ENCODE measurements at regions not wholly inside any gene's neighbourhood (a gene's known extent, or its start where the extent isn't known, plus 50 kb on each side); places are given as distances from the start of the nearest gene placed in this dataset.

DNA sequence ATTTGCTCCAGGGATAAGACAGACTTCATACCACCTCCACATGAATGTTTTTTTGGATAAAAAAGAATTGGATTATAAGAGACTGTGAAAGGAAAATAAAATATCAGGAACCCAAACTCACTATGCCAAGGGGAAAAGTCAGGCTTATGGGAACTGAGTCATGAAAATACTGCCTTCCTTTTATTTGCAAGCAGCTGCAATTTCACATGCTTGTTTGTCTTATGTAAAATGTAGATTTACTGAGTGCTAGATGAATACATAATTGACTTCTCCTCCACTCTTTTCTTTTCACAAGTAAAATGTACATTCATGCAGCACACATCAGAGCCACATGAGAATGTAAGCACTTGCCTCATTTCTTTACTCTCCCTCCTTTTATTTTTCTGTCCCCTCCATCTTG is 940.8 kb upstream of the MBL2 start:
- H3K4me1 ChIP-seq (ENCODE audit: insufficient read depth, low read length): no peaks in the 10 kb centered on the region
- Mint-ChIP-seq H3K27ac (no peak overlapping the region), H3K9me3 (peaks cover 7 to 47% (median 9%) of the 10 kb centered on the region in 5 donors), H3K4me3 (no peak overlapping the region), H3K4me1 (no peaks in the 10 kb centered on the region), H3K36me3 (no peaks in the 10 kb centered on the region), H3K27me3 (no peaks in the 10 kb centered on the region)
- no peaks in the 10 kb centered on the region for H3K27me3 ChIP-seq (ENCODE audit: insufficient read depth, low read length, poor library complexity, severe bottlenecking)
- no peaks in the 10 kb centered on the region for H3K36me3 ChIP-seq (ENCODE audit: insufficient read depth, low read length)
- ChIA-PET POLR2A (no interaction called here), CTCF (no interaction called here)
- DNase-seq: no peak
- H3K4me3 ChIP-seq (ENCODE audit: low read length): no peak overlapping the region
- H3K9me3 ChIP-seq (ENCODE audit: low read length): no peaks in the 10 kb centered on the region
- H3K27ac ChIP-seq (ENCODE audit: low read depth, low read length): no peak overlapping the region

- H3K4me3 Mint-ChIP-seq: no peak overlapping the region
- peaks cover 9 to 29% (median 12%) of the 10 kb centered on the region in 5 donors for H3K9me3 Mint-ChIP-seq
- Histone ChIP-seq H3K4me1 (ENCODE audit: insufficient read depth, low read length) (no peaks in the 10 kb centered on the region), H3K36me3 (ENCODE audit: insufficient read depth, low read length) (no peaks in the 10 kb centered on the region), H3K9me3 (ENCODE audit: low read length) (no peaks in the 10 kb centered on the region), H3K4me3 (ENCODE audit: low read length) (no peak overlapping the region), H3K27ac (ENCODE audit: low read depth, low read length) (no peak overlapping the region), H3K27me3 (ENCODE audit: insufficient read depth, low read length, poor library complexity, severe bottlenecking) (no peaks in the 10 kb centered on the region)
- no peak for DNase-seq
- H3K36me3 Mint-ChIP-seq: peaks cover 0 to 2% (median 0%) of the 10 kb centered on the region in 3 donors
- ChIA-PET CTCF (no interaction called here), POLR2A (no interaction called here)
- H3K27me3 Mint-ChIP-seq: no peaks in the 10 kb centered on the region
- no peak overlapping the region for H3K27ac Mint-ChIP-seq
- no peaks in the 10 kb centered on the region for H3K4me1 Mint-ChIP-seq
Observed at GRCh38 chr10:53702489-53702888, 929.9 kb upstream of the MBL2 start.

DNA sequence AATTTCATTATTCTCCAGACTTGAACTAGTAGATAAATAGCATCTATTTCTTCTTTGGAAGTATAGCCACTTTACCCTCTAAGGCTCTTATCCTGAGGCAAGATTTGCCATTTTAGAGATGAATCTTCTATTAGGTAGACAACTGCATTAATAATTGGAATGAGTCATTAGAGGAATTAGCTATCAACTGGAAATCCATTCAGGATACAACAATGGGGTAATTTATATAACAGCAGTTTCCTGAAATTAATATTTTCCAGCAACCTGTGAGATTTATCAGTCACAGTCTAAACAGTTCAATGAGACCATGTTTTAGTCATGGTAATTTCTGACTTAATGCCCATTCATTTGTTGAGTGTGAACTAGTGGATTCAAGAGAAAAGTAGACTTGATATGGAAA is 928.6 kb upstream of the MBL2 start:
- H3K36me3 ChIP-seq (ENCODE audit: insufficient read depth, low read length): no peaks in the 10 kb centered on the region
- no peak for DNase-seq
- CTCF ChIA-PET: no interaction called here
- Mint-ChIP-seq H3K36me3 (peaks cover 0 to 2% (median 0%) of the 10 kb centered on the region in 3 donors), H3K9me3 (peaks cover 7 to 24% (median 10%) of the 10 kb centered on the region in 5 donors), H3K27ac (no peak overlapping the region), H3K4me1 (no peaks in the 10 kb centered on the region), H3K27me3 (no peaks in the 10 kb centered on the region), H3K4me3 (no peak overlapping the region)
- no peak overlapping the region for H3K4me3 ChIP-seq (ENCODE audit: low read length)
- H3K27ac ChIP-seq (ENCODE audit: low read depth, low read length): no peak overlapping the region
- H3K9me3 ChIP-seq (ENCODE audit: low read length): no peaks in the 10 kb centered on the region
- POLR2A ChIA-PET: no interaction called here
- no peaks in the 10 kb centered on the region for H3K4me1 ChIP-seq (ENCODE audit: insufficient read depth, low read length)
- H3K27me3 ChIP-seq (ENCODE audit: insufficient read depth, low read length, poor library complexity, severe bottlenecking): no peaks in the 10 kb centered on the region

DNA sequence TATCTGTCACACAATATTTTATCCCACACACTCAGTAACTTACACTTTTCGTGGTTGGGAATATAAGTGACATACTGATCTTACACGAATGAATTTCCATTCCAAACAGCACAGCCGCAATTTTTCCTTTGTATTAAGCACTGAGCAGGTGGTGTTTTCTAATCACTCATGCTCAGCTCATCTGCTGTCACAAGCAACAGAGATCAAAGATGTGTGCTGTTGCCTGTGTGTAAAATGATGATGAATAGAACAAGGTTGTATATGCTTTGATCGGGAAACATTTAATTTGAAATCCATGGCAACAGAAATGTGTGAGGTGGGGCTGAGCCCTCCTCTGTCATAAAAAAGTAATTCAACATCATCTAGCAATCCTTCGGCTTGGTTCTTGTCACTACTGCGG is 927.7 kb upstream of the MBL2 start:
- Histone ChIP-seq H3K4me3 (ENCODE audit: low read length) (no peak overlapping the region), H3K4me1 (ENCODE audit: insufficient read depth, low read length) (no peaks in the 10 kb centered on the region), H3K36me3 (ENCODE audit: insufficient read depth, low read length) (no peaks in the 10 kb centered on the region), H3K27me3 (ENCODE audit: insufficient read depth, low read length, poor library complexity, severe bottlenecking) (no peaks in the 10 kb centered on the region), H3K27ac (ENCODE audit: low read depth, low read length) (no peak overlapping the region), H3K9me3 (ENCODE audit: low read length) (no peaks in the 10 kb centered on the region)
- no peak overlapping the region for H3K4me3 Mint-ChIP-seq
- peaks cover 3 to 21% (median 10%) of the 10 kb centered on the region in 5 donors for H3K9me3 Mint-ChIP-seq
- peaks cover 0 to 2% (median 0%) of the 10 kb centered on the region in 3 donors for H3K36me3 Mint-ChIP-seq
- no peaks in the 10 kb centered on the region for H3K27me3 Mint-ChIP-seq
- no peaks in the 10 kb centered on the region for H3K4me1 Mint-ChIP-seq
- POLR2A ChIA-PET: no interaction called here
- no peak for DNase-seq
- H3K27ac Mint-ChIP-seq: no peak overlapping the region
- CTCF ChIA-PET: no interaction called here

DNA sequence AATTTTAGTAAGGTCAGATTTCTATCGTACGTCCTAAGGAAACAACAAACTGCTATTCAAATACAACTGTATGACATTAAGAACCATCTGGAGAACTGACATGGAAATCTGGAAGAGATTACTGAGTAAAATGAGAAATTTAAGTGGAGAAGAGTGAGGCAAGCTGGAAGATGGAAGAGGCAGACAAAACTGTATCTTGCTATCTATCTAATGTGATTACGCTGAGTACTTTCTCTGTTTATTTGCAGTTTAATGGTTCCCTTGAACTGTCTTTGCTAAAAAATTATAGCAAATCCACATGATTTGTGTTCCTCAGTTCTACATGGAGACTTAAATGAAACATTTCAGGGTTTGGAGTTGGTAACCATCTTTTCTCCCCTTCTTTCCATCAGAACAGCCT is 927.1 kb upstream of the MBL2 start:
- H3K27me3 Mint-ChIP-seq: no peaks in the 10 kb centered on the region
- POLR2A ChIA-PET: no interaction called here
- Histone ChIP-seq H3K4me1 (ENCODE audit: insufficient read depth, low read length) (no peaks in the 10 kb centered on the region), H3K27ac (ENCODE audit: low read depth, low read length) (no peak overlapping the region), H3K27me3 (ENCODE audit: insufficient read depth, low read length, poor library complexity, severe bottlenecking) (no peaks in the 10 kb centered on the region), H3K9me3 (ENCODE audit: low read length) (no peaks in the 10 kb centered on the region), H3K4me3 (ENCODE audit: low read length) (no peak overlapping the region), H3K36me3 (ENCODE audit: insufficient read depth, low read length) (no peaks in the 10 kb centered on the region)
- H3K4me3 Mint-ChIP-seq: no peak overlapping the region
- peaks cover 3 to 18% (median 10%) of the 10 kb centered on the region in 5 donors for H3K9me3 Mint-ChIP-seq
- peaks cover 0 to 2% (median 0%) of the 10 kb centered on the region in 3 donors for H3K36me3 Mint-ChIP-seq
- no peak for DNase-seq
- no peak overlapping the region for H3K27ac Mint-ChIP-seq
- no peaks in the 10 kb centered on the region for H3K4me1 Mint-ChIP-seq
- CTCF ChIA-PET: no interaction called here

- peaks cover 3 to 18% (median 11%) of the 10 kb centered on the region in 5 donors for H3K9me3 Mint-ChIP-seq
- peaks cover 0 to 2% (median 0%) of the 10 kb centered on the region in 3 donors for H3K36me3 Mint-ChIP-seq
- Histone ChIP-seq H3K36me3 (ENCODE audit: insufficient read depth, low read length) (no peaks in the 10 kb centered on the region), H3K27me3 (ENCODE audit: insufficient read depth, low read length, poor library complexity, severe bottlenecking) (no peaks in the 10 kb centered on the region), H3K27ac (ENCODE audit: low read depth, low read length) (no peak overlapping the region), H3K4me3 (ENCODE audit: low read length) (no peak overlapping the region), H3K9me3 (ENCODE audit: low read length) (no peaks in the 10 kb centered on the region), H3K4me1 (ENCODE audit: insufficient read depth, low read length) (no peaks in the 10 kb centered on the region)
- CTCF ChIA-PET: no interaction called here
- no peak for DNase-seq
- POLR2A ChIA-PET: no interaction called here
- no peaks in the 10 kb centered on the region for H3K27me3 Mint-ChIP-seq
- H3K4me1 Mint-ChIP-seq: no peaks in the 10 kb centered on the region
- H3K27ac Mint-ChIP-seq: no peak overlapping the region
- H3K4me3 Mint-ChIP-seq: no peak overlapping the region
Observed at GRCh38 chr10:53699231-53699630, 926.6 kb upstream of the MBL2 start.

DNA sequence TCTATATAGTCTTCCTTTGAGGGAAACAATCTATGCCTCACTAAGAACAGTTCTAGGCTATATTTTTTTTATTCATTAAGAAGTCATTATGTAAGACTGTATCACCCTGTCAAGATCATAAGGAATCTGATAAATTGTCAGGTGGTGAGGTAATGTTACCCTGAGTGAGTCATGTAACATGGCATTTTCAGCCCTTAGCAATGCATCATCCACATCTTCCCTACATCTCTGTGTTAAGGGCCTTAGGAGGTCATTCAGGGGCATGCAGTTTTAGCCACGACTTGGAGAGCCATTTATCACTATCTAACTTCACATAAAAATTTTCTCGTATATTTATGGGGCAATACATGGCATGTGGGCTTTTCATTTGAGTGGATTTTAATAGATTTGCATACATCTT is 924.5 kb upstream of the MBL2 start:
- Mint-ChIP-seq H3K4me3 (no peak overlapping the region), H3K27ac (no peak overlapping the region), H3K4me1 (no peaks in the 10 kb centered on the region), H3K36me3 (peaks cover 0 to 2% (median 0%) of the 10 kb centered on the region in 3 donors), H3K9me3 (peaks cover 0 to 21% (median 16%) of the 10 kb centered on the region in 5 donors), H3K27me3 (no peaks in the 10 kb centered on the region)
- POLR2A ChIA-PET: no interaction called here
- no peak for DNase-seq
- Histone ChIP-seq H3K27ac (ENCODE audit: low read depth, low read length) (no peak overlapping the region), H3K36me3 (ENCODE audit: insufficient read depth, low read length) (no peaks in the 10 kb centered on the region), H3K4me1 (ENCODE audit: insufficient read depth, low read length) (no peaks in the 10 kb centered on the region), H3K4me3 (ENCODE audit: low read length) (no peak overlapping the region), H3K9me3 (ENCODE audit: low read length) (no peaks in the 10 kb centered on the region), H3K27me3 (ENCODE audit: insufficient read depth, low read length, poor library complexity, severe bottlenecking) (no peaks in the 10 kb centered on the region)
- CTCF ChIA-PET: no interaction called here

GRCh38 chr10:53690524-53691240 is 918.1 kb upstream of the MBL2 start:
- no peaks in the 10 kb centered on the region for H3K27me3 Mint-ChIP-seq
- no peak overlapping the region for H3K4me3 Mint-ChIP-seq
- no peaks in the 10 kb centered on the region for H3K4me1 Mint-ChIP-seq

More at GRCh38 chr10:53690524-53691240, 918.1 kb upstream of the MBL2 start:
- Histone ChIP-seq H3K9me3 (ENCODE audit: low read length) (no peaks in the 10 kb centered on the region), H3K27me3 (ENCODE audit: insufficient read depth, low read length, poor library complexity, severe bottlenecking) (no peaks in the 10 kb centered on the region), H3K4me3 (ENCODE audit: low read length) (no peak overlapping the region), H3K27ac (ENCODE audit: low read depth, low read length) (no peak overlapping the region), H3K4me1 (ENCODE audit: insufficient read depth, low read length) (no peaks in the 10 kb centered on the region), H3K36me3 (ENCODE audit: insufficient read depth, low read length) (no peaks in the 10 kb centered on the region)
- ChIA-PET POLR2A (no interaction called here), CTCF (no interaction called here)
- H3K36me3 Mint-ChIP-seq: no peaks in the 10 kb centered on the region
- DNase-seq: no peak
- no peak overlapping the region for H3K27ac Mint-ChIP-seq
- H3K9me3 Mint-ChIP-seq: peaks cover 0 to 19% (median 9%) of the 10 kb centered on the region in 5 donors

Measured in CD8-positive, alpha-beta memory T cell (primary cell).